CD4-positive, alpha-beta memory T cell (primary cell): ENCODE measurements at regions not wholly inside any gene's neighbourhood (a gene's known extent, or its start where the extent isn't known, plus 50 kb on each side); places are given as distances from the start of the nearest gene placed in this dataset.
A peak's percentile ranks its signal among the peaks of the same experiment; 100 is the strongest.

Source experiments
- CTCF ChIA-PET: fragments of 350-600 bp; sonication (Branson Sonifier 250); formaldehyde crosslinking; loops from one replicate; lab custom pipeline; 2021; ENCODE audit warnings: inconsistent platforms; ENCODE audit not compliant: partially characterized antibody; lab: Charles Lee
- POLR2A ChIA-PET: fragments of 350-600 bp; sonication (Branson Sonifier 250); formaldehyde crosslinking; loops from one replicate; lab custom pipeline; 2021; ENCODE audit not compliant: partially characterized antibody; lab: Charles Lee
- DNase-seq, 5 donors: peaks; one replicate each; pipeline versions ENCODE4 v3.0.0 to v3.0.0-alpha.2; 2020 to 2022; ENCODE audit warnings: mixed read lengths in 1 of 5
- H3K27ac ChIP-seq: one replicate; pipeline ENCODE4 v1.7.0; 2013; ENCODE audit warnings: low read depth, low read length
- H3K27me3 ChIP-seq: 2 replicates; pipeline ENCODE4 v1.7.0; 2013; ENCODE audit warnings: mild to moderate bottlenecking, low read length, moderate library complexity; ENCODE audit not compliant: insufficient read depth
- H3K36me3 ChIP-seq: 2 replicates; pipeline ENCODE4 v1.7.0; 2013; ENCODE audit warnings: mild to moderate bottlenecking, low read length, moderate library complexity; ENCODE audit not compliant: insufficient read depth
- H3K4me1 ChIP-seq: 2 replicates; pipeline ENCODE4 v1.7.0; 2013; ENCODE audit warnings: mild to moderate bottlenecking, low read length, moderate library complexity; ENCODE audit not compliant: insufficient read depth
- H3K4me3 ChIP-seq, 2 donors: one replicate each; pipeline ENCODE4 v1.7.0; 2013; ENCODE audit warnings: low read length in 2 of 2, mild to moderate bottlenecking in 1 of 2
- H3K9me3 ChIP-seq, 2 donors: one replicate each; pipeline ENCODE4 v1.7.0; 2013; ENCODE audit warnings: low read length in 2 of 2, control low read depth in 1 of 2; ENCODE audit not compliant: control insufficient read depth in 1 of 2
- H3K27ac Mint-ChIP-seq, 7 donors: one replicate each; pipeline ENCODE4 v1.8.0; 2020 to 2021; ENCODE audit warnings: mixed read lengths in 7 of 7, mild to moderate bottlenecking in 6 of 7, inconsistent platforms in 3 of 7, moderate library complexity in 3 of 7
- H3K27me3 Mint-ChIP-seq, 2 donors: one replicate each; pipeline ENCODE4 v1.8.0; 2020 to 2021; ENCODE audit warnings: mixed read lengths in 2 of 2
- H3K36me3 Mint-ChIP-seq, 2 donors: one replicate each; pipeline ENCODE4 v1.8.0; 2020 to 2021; ENCODE audit warnings: mixed read lengths in 2 of 2, inconsistent platforms in 1 of 2, mild to moderate bottlenecking in 1 of 2
- H3K4me1 Mint-ChIP-seq, 4 donors: one replicate each; pipeline ENCODE4 v1.8.0; 2020 to 2021; ENCODE audit warnings: mixed read lengths in 4 of 4, mild to moderate bottlenecking in 1 of 4
- H3K4me3 Mint-ChIP-seq, 8 donors: one replicate each; pipeline ENCODE4 v1.8.0; 2020 to 2021; ENCODE audit warnings: mixed read lengths in 8 of 8, mild to moderate bottlenecking in 7 of 8, moderate library complexity in 6 of 8, inconsistent platforms in 3 of 8
- H3K9me3 Mint-ChIP-seq, 8 donors: one replicate each; pipeline ENCODE4 v1.8.0; 2020 to 2021; ENCODE audit warnings: mixed read lengths in 8 of 8, mild to moderate bottlenecking in 5 of 8, inconsistent platforms in 3 of 8, moderate library complexity in 1 of 8
- intact Hi-C: fragments of 100-400 bp; cut with micrococcal nuclease; formaldehyde crosslinking; loops from one replicate; pipeline ENCODE4 v1.15.1; 2023

- no peak overlapping the region for H3K27ac ChIP-seq
- intact Hi-C loops, result no loop called here
- Mint-ChIP-seq H3K4me3 (no peak overlapping the region), H3K9me3 (peaks cover 0 to 10% (median 0%) of the 10 kb centered on the region in 8 donors), H3K27me3 (peaks cover 12 to 20% of the 10 kb centered on the region in 2 donors), H3K36me3 (no peaks in the 10 kb centered on the region), H3K4me1 (peaks cover 0 to 2% (median 0%) of the 10 kb centered on the region in 4 donors), H3K27ac (no peak overlapping the region)
- CTCF ChIA-PET, result no interaction called here
- H3K4me3 ChIP-seq, result no peak overlapping the region
- no peaks in the 10 kb centered on the region for H3K36me3 ChIP-seq
- no peaks in the 10 kb centered on the region for H3K4me1 ChIP-seq
- DNase-seq, result no peak
- no peaks in the 10 kb centered on the region for H3K9me3 ChIP-seq
- POLR2A ChIA-PET, result no interaction called here
- no peaks in the 10 kb centered on the region for H3K27me3 ChIP-seq
Observed at GRCh38 chr12:111228916-111229666, 139.8 kb downstream of the PHETA1 start.

- no peak overlapping the region for H3K4me3 ChIP-seq
- Mint-ChIP-seq H3K4me3 (no peak overlapping the region), H3K27me3 (peaks cover 11 to 13% of the 10 kb centered on the region in 2 donors), H3K4me1 (peaks cover 0 to 2% (median 0%) of the 10 kb centered on the region in 4 donors), H3K9me3 (peaks cover 0 to 2% (median 0%) of the 10 kb centered on the region in 8 donors), H3K36me3 (no peaks in the 10 kb centered on the region), H3K27ac (no peak overlapping the region)
- no peak overlapping the region for H3K27ac ChIP-seq
- ChIA-PET POLR2A (no interaction called here), CTCF (no interaction called here)
- DNase-seq, result no peak
- intact Hi-C loops, result no loop called here
- no peaks in the 10 kb centered on the region for H3K4me1 ChIP-seq
- H3K27me3 ChIP-seq, result no peaks in the 10 kb centered on the region
- no peaks in the 10 kb centered on the region for H3K9me3 ChIP-seq
- no peaks in the 10 kb centered on the region for H3K36me3 ChIP-seq
Observed at GRCh38 chr12:111227476-111228420, 141.1 kb downstream of the PHETA1 start.

- Mint-ChIP-seq H3K36me3 (no peaks in the 10 kb centered on the region), H3K27me3 (peaks cover 11% of the 10 kb centered on the region in 2 donors), H3K27ac (no peak overlapping the region), H3K4me1 (peaks cover 0 to 2% (median 0%) of the 10 kb centered on the region in 4 donors), H3K9me3 (no peaks in the 10 kb centered on the region), H3K4me3 (no peak overlapping the region)
- Histone ChIP-seq H3K4me1 (no peaks in the 10 kb centered on the region), H3K27me3 (no peaks in the 10 kb centered on the region), H3K4me3 (no peak overlapping the region), H3K27ac (no peak overlapping the region), H3K36me3 (no peaks in the 10 kb centered on the region), H3K9me3 (no peaks in the 10 kb centered on the region)
- intact Hi-C loops, result no loop called here
- ChIA-PET POLR2A (interaction anchor here (0.7 kb wide), 1 partner anchor 1120 kb away, joined by 3 read pairs; no protein-coding TSS in a partner anchor), CTCF (no interaction called here)
- DNase-seq, result no peak
Observed at GRCh38 chr12:111226680-111227079, 142.2 kb downstream of the PHETA1 start.

GRCh38 chr12:111225307-111225706 is 143.6 kb downstream of the PHETA1 start:
- H3K36me3 ChIP-seq, result no peaks in the 10 kb centered on the region
- no peak overlapping the region for H3K27ac Mint-ChIP-seq
- H3K36me3 Mint-ChIP-seq, result no peaks in the 10 kb centered on the region
- intact Hi-C loops, result no loop called here
- no peaks in the 10 kb centered on the region for H3K9me3 Mint-ChIP-seq
- no peak overlapping the region for H3K4me3 ChIP-seq
- POLR2A ChIA-PET, result no interaction called here
- CTCF ChIA-PET, result no interaction called here
- peaks cover 0 to 2% (median 0%) of the 10 kb centered on the region in 4 donors for H3K4me1 Mint-ChIP-seq
- H3K4me1 ChIP-seq, result no peaks in the 10 kb centered on the region
- DNase-seq, result no peak
- H3K9me3 ChIP-seq, result no peaks in the 10 kb centered on the region
- no peak overlapping the region for H3K27ac ChIP-seq
- no peak overlapping the region for H3K4me3 Mint-ChIP-seq
- peaks cover 7 to 11% of the 10 kb centered on the region in 2 donors for H3K27me3 Mint-ChIP-seq
- H3K27me3 ChIP-seq, result no peaks in the 10 kb centered on the region

GRCh38 chr12:111224186-111225066 is 144.5 kb downstream of the PHETA1 start:
- CTCF ChIA-PET, result no interaction called here
- peak overlapping the region in 1 of 7 donors; percentile 31 for H3K27ac Mint-ChIP-seq

GRCh38 chr12:111222523-111222922 is 146.4 kb downstream of the PHETA1 start:
- no peaks in the 10 kb centered on the region for H3K9me3 Mint-ChIP-seq
- Histone ChIP-seq H3K36me3 (no peaks in the 10 kb centered on the region), H3K4me3 (no peak overlapping the region), H3K27me3 (no peaks in the 10 kb centered on the region), H3K9me3 (no peaks in the 10 kb centered on the region), H3K4me1 (no peaks in the 10 kb centered on the region), H3K27ac (no peak overlapping the region)
- no peaks in the 10 kb centered on the region for H3K36me3 Mint-ChIP-seq
- DNase-seq, result no peak
- intact Hi-C loops, result no loop called here
- H3K27me3 Mint-ChIP-seq, result peaks cover 6 to 8% of the 10 kb centered on the region in 2 donors
- peaks cover 0 to 2% (median 0%) of the 10 kb centered on the region in 4 donors for H3K4me1 Mint-ChIP-seq
- no peak overlapping the region for H3K4me3 Mint-ChIP-seq
- POLR2A ChIA-PET, result no interaction called here
- CTCF ChIA-PET, result no interaction called here
- H3K27ac Mint-ChIP-seq, result no peak overlapping the region

More at GRCh38 chr12:111224186-111225066, 144.5 kb downstream of the PHETA1 start:
- intact Hi-C loops, result no loop called here
- Histone ChIP-seq H3K4me1 (no peaks in the 10 kb centered on the region), H3K9me3 (no peaks in the 10 kb centered on the region), H3K27me3 (no peaks in the 10 kb centered on the region), H3K4me3 (no peak overlapping the region), H3K36me3 (no peaks in the 10 kb centered on the region), H3K27ac (no peak overlapping the region)
- DNase-seq, result no peak
- POLR2A ChIA-PET, result no interaction called here
- H3K27me3 Mint-ChIP-seq, result peaks cover 4 to 13% of the 10 kb centered on the region in 2 donors
- H3K9me3 Mint-ChIP-seq, result no peaks in the 10 kb centered on the region
- H3K4me1 Mint-ChIP-seq, result peaks cover 0 to 2% (median 0%) of the 10 kb centered on the region in 4 donors
- H3K4me3 Mint-ChIP-seq, result no peak overlapping the region
- H3K36me3 Mint-ChIP-seq, result no peaks in the 10 kb centered on the region
